ENCODE measurements at regions not wholly inside any gene's neighbourhood (a gene's known extent, or its start where the extent isn't known, plus 50 kb on each side); places are given as distances from the start of the nearest gene placed in this dataset.

DNA sequence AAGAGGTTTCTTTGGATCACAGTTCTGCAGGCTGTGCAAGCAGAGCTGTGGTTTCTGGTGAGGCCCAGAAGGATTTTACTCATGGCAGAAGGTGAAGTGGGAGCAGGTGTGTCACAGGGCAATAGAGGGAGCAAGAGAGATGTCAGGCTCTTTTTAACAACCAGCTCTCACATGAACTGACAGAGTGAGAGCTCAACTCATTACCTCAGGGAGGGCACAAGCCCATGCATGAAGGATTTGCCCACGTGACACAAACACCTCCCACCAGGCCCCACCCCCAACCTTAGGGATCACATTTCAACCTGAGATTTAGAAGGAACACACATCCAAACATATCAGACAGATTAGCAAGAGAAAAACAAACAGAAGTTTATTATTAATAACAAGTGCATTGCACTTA is 470.4 kb downstream of the GALC start:
- no peak for DNase-seq (ENCODE audit: low spot score)

- DNase-seq (ENCODE audit: low spot score): no peak
These were observed 484.6 kb downstream of the GALC start for GRCh38 chr14:87508333-87508732.

DNA sequence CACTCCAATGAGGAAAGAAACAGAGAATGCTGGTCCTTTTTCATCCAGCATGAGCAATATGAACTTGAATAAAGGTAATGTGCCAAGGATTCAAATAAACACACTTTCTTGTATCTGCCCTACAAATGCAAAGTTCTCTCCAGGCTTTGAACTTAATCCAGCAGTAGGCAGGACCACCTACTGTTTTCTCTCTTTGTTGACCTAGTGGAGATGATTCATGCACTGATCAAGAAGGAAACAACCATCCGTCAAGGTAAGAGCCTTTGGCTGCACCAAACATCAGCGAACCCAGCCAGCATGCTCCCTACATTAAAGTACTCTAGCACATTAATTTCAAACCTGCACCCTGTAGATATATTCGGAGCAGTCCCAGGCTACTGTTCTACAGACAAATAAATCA is 489.3 kb downstream of the GALC start:
- no peak for DNase-seq (ENCODE audit: low spot score)

DNA sequence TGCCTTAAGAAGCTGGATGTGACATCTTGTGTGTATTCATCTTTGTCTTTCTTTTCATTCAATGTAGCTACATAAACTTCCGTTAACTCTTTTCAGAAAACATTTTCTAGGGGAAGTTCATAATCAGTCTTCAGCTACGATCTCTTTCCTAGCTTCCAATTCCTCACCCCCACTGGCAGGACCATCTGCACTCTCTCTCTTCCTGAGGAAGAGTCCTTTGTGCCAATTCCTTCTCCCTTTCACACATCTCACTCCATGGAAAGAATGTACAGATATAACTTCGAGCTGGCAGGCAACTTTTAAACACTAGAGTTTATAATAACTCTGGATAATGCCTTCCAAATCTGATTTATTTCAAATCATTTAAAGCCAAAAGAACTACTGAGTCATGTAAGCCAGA is 495.7 kb downstream of the GALC start:
- no peak for DNase-seq (ENCODE audit: low spot score)

- DNase-seq (ENCODE audit: low spot score): no peak
These were observed 499.0 kb downstream of the GALC start for GRCh38 chr14:87494010-87494409.

DNA sequence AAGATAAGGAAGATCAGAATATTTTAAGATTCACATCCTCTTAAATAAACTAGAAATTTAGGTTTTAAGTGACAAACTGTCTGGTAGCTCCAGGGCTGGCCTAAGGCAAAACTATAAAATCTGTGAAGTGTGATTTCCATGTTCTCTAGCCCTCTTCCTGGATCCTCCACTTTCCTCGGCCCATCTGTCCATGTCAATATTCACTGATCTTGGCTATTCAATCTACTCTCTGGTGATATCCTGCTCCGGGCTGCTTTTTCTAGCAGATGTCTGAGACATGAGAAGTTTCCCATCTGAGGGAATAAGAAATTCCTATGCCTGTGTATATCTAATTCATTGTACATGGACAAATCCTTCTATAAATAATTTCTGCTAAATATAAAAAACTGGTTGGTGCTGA is 500.4 kb downstream of the GALC start:
- no peak for DNase-seq (ENCODE audit: low spot score)

DNA sequence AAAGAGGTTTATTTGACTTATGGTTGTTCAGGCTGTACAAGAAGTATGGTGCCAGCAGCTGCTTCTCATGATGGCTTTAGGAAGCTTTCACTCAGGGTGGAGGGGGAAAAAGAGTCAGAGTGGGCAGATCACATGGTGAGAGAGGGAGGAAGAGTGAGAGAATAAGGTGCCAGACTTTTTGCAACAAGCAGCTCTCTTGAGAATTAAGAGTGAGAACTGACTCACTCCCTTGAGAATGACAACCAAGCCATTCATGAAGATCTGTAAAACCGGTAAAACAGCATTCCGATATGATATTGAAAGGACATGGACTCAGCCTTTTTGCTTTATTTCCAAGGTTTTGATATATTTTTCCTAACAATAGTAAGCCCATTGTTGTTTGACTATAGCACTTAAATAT is 501.2 kb downstream of the GALC start:
- DNase-seq (ENCODE audit: low spot score): no peak

DNA sequence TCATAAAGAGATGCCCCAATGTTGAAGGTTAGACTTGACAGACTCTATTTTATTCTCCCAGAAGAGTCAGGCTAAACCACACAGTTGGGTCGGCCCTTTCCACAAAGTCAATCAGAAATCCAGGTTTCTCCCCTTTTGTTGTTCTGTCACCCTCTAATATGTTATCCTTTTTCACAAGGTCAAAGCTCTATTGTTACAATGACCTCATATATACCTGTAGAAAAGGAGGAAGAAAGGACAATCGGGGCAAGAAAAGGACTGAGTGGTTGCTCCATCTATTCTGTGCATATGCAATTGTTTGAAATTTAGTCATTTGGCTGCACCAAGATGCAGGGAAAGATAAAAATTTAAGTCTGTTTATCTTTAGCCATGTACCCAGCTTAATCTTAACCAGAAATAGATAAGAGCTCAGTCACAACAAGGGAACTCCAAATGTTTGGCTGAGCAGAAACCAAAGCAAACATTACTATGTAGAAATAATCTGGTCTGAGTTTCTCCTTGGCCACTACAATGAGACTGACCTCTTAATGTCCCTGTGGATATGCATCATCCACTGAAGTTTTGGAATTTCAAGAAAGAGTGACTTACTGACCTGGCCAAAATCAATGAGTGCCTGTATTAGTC is 503.7 kb downstream of the GALC start:
- no peak for DNase-seq (ENCODE audit: low spot score)

- no peak for DNase-seq (ENCODE audit: low spot score)
These were observed 509.4 kb downstream of the GALC start for GRCh38 chr14:87483271-87484260.

GRCh38 chr14:87468531-87468930 is 524.5 kb downstream of the GALC start:
- DNase-seq (ENCODE audit: low spot score): no peak

- no peak for DNase-seq (ENCODE audit: low spot score)
These were observed 525.4 kb downstream of the GALC start for GRCh38 chr14:87467578-87467977.

DNA sequence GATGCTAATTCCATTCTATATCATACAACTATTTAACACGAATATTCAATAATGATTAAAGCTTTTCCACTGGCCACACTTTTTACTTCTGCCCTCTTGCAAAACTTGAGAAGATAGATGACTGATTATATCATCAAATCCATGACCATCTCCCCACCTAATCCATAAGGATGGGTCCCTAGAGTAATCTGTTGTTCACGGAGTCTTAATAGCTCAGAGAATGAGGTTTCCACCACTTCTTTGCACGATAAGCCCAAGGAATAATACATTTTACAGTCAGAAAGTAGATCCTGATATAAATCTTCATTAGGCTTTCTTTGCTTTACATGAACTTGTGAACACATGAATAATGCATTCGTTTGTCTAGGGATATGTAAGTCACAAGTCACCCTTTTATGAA is 527.2 kb downstream of the GALC start:
- DNase-seq (ENCODE audit: low spot score): no peak

- no peak for DNase-seq (ENCODE audit: low spot score)
These were observed 531.3 kb downstream of the GALC start for GRCh38 chr14:87461704-87462103.

DNA sequence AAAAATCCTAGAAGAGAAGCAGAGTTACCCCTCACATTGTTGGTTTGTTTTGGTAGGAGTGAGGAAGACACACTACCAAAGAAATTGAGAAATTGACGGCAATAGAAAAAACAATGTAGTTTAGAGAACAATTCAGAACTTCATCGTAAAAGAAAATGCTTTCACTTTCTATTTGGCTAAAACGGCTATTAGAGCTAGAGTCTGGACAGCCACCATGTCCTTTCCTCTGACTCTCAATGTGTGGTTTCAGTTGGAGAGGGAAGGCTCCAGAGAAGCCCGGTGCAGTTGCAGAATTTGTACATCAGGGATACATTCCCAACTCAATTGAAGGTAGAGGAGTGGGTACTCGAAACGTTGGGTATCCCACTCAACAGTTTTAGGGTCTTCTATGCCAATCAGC is 535.3 kb downstream of the GALC start:
- DNase-seq (ENCODE audit: low spot score): no peak

GRCh38 chr14:87450193-87450592 is 542.8 kb downstream of the GALC start:
- no peak for DNase-seq (ENCODE audit: low spot score)

- no peak for DNase-seq (ENCODE audit: low spot score)
These were observed 544.0 kb downstream of the GALC start for GRCh38 chr14:87449016-87449415.

DNA sequence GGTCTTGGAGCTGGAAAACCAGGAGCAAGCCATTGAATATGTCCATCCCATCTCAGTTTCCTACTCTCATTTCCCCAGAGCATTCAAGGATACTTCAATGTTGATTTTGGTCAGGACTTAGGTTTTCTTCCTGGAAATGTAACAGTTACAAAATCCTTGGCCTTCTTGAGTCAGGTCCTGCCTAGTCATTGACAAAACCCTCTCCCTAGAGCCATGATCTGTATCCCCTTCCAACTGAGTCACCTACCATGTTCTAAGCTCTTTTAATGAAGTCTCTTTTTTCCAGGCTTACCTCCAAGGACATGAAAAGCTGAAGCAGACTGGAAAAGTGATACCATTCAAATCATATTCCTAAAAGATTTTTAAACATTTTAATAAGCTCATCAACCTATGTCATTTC is 549.2 kb downstream of the GALC start:
- no peak for DNase-seq (ENCODE audit: low spot score)

DNA sequence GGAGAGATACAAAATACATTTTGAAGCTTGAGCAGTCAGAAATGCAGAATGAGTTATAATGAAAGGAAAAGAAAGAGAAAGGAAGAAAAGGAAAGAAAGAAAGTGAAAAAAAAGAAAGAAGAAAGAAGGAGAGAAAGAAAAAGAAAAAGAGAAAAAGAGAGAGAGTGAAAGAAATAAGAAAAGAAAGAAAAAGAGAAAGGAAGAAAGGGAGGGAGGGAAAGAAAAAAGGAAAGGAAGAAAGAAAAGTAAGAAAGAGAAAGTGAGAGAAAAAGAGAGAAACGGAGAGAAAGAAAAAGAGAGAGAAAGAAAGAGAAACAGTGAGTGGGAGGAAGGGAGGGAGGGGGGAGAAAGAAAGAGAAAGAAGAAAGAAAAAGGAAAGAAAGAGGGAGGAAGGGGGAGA is 549.9 kb downstream of the GALC start:
- DNase-seq (ENCODE audit: low spot score): no peak

GRCh38 chr14:87437158-87437557 is 555.8 kb downstream of the GALC start:
- no peak for DNase-seq (ENCODE audit: low spot score)

- no peak for DNase-seq (ENCODE audit: low spot score)
These were observed 558.3 kb downstream of the GALC start for GRCh38 chr14:87434680-87435079.

DNA sequence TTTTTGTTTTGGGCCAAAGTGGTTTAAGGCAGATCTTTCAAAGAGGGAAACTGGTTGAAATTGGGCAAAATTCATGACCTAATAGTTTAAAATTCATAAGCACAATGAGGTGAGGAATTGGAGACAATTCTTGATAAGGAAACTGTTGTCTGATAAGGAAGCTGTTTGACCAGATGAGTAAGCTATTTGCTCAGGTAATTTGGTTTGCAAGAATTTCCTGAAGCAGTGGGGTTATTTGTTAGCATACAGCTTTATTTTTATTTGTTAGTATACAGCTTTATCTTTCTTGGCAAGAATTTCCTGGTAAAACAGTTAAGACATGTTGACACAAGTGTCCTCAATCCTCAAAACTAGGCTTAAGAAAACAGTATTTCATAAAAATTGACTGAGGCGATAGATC is 559.0 kb downstream of the GALC start:
- DNase-seq (ENCODE audit: low spot score): no peak

DNA sequence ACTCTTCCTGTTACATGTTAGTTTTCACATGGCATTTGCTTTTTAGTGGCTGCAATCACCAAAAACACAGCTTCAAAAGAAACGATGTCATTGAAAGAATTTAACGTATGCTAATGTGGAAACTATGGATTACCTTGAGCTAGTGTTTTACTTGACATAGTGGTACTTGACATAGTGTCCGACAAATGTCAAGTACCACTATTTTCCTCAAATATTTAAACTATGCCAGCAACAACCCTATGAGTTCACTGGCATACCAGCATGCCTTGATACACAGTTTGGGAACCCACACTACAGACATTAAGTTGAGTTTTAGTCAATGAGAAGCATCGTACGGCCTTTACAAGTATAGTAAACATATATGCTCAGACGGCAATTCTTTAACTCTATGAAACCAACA is 560.3 kb downstream of the GALC start:
- no peak for DNase-seq (ENCODE audit: low spot score)

GRCh38 chr14:87430810-87431209 is 562.2 kb downstream of the GALC start:
- DNase-seq (ENCODE audit: low spot score): no peak

- no peak for DNase-seq (ENCODE audit: low spot score)
These were observed 562.8 kb downstream of the GALC start for GRCh38 chr14:87430214-87430613.

Data from HuH-7.5 (cell line).